Spinal cord (tissue), 9 donors: ENCODE measurements at regions not wholly inside any gene's neighbourhood (a gene's known extent, or its start where the extent isn't known, plus 50 kb on each side); places are given as distances from the start of the nearest gene placed in this dataset.

ENCODE experiments used
- DNase-seq, 6 donors: peaks; one replicate each; pipeline versions ENCODE4 v3.0.0 to v3.0.0-alpha.2; 2013 to 2015; ENCODE audit warnings: low spot score in 6 of 6, low read depth in 4 of 6
- H3K27ac ChIP-seq: one replicate; pipeline ENCODE4 v1.5.1; 2013; ENCODE audit warnings: low read depth, low read length, control low read depth
- H3K27me3 ChIP-seq: one replicate; pipeline ENCODE4 v1.6.1; 2013; ENCODE audit warnings: low read length; ENCODE audit not compliant: control insufficient read depth, insufficient read depth
- H3K36me3 ChIP-seq: one replicate; pipeline ENCODE4 v1.6.1; 2013; ENCODE audit warnings: low read length; ENCODE audit not compliant: control insufficient read depth, insufficient read depth
- H3K4me1 ChIP-seq: one replicate; pipeline ENCODE4 v1.6.1; 2013; ENCODE audit warnings: low read length; ENCODE audit not compliant: control insufficient read depth, insufficient read depth
- H3K4me3 ChIP-seq: one replicate; pipeline ENCODE4 v1.5.1; 2013; ENCODE audit warnings: low read depth, low read length, control low read depth
- H3K9me3 ChIP-seq: one replicate; pipeline ENCODE4 v1.6.1; 2013; ENCODE audit warnings: low read length; ENCODE audit not compliant: control insufficient read depth, insufficient read depth
- WGBS: methylation state at CpG from one replicate; pipeline ENCODE4 v1.1.5; 2013; ENCODE audit warnings: missing lambda C conversion rate; ENCODE audit not compliant: insufficient coverage; 5-methylcytosine and 5-hydroxymethylcytosine counted together
- donor health status: healthy.

DNA sequence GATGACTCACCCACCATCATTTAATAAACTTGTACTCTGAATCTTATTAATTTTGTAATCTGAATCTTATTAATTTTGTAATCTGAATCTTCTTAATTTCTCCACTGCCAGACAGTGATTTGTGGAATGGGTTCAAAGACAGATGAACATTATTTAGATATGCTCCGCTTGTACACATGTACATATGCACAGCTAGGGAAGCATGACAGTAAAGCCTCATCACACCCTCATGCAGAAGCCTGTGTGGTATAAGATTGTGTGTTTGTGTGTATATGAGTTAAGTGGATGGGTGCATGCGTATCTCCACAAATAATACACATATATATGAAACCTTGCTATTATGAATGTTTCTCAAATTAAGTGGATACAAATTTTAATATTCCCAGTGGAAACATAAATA lies 318.5 kb upstream of the SFRP2 start:
- no peaks in the 10 kb centered on the region for H3K4me1 ChIP-seq
- no CpG with 5 or more reads among the region's 2 CpGs for WGBS
- H3K27me3 ChIP-seq, result no peaks in the 10 kb centered on the region
- no peaks in the 10 kb centered on the region for H3K9me3 ChIP-seq
- H3K36me3 ChIP-seq, result no peaks in the 10 kb centered on the region
- H3K4me3 ChIP-seq, result no peak overlapping the region
- no peak overlapping the region for H3K27ac ChIP-seq
- DNase-seq, result no peak

- Histone ChIP-seq H3K27me3 (no peaks in the 10 kb centered on the region), H3K27ac (no peak overlapping the region), H3K4me1 (no peaks in the 10 kb centered on the region), H3K9me3 (no peaks in the 10 kb centered on the region), H3K4me3 (no peak overlapping the region), H3K36me3 (no peaks in the 10 kb centered on the region)
- DNase-seq, result peak in 1 of 6 donors; percentile 66
- 60% methylated on average over 1 of the region's 2 CpGs for WGBS
Observed at GRCh38 chr4:154088741-154089140, 299.9 kb upstream of the SFRP2 start.

DNA sequence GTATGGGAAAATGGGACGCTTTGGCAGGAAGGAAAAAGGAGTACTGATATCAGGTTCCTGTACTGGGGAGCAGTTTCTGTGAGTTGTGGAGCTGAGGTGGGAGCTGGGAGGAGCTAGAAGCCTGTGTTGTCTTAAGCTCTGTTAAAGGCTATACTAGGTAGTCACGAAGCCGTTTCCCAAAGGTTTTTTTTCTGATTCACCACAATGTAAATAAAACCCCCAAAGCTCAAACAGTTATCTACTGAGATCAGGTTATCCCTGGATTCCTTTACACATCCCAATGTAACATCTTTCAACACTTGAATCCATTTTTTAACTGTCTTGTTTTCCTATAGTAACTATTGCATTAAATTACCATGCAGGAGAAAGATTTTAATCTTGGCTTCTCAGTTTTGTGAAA lies 297.4 kb upstream of the SFRP2 start:
- no peaks in the 10 kb centered on the region for H3K4me1 ChIP-seq
- H3K9me3 ChIP-seq, result no peaks in the 10 kb centered on the region
- no peak overlapping the region for H3K27ac ChIP-seq
- H3K36me3 ChIP-seq, result no peaks in the 10 kb centered on the region
- no peak for DNase-seq
- 100% methylated on average over 1 of the region's 3 CpGs for WGBS
- H3K4me3 ChIP-seq, result no peak overlapping the region
- no peaks in the 10 kb centered on the region for H3K27me3 ChIP-seq

DNA sequence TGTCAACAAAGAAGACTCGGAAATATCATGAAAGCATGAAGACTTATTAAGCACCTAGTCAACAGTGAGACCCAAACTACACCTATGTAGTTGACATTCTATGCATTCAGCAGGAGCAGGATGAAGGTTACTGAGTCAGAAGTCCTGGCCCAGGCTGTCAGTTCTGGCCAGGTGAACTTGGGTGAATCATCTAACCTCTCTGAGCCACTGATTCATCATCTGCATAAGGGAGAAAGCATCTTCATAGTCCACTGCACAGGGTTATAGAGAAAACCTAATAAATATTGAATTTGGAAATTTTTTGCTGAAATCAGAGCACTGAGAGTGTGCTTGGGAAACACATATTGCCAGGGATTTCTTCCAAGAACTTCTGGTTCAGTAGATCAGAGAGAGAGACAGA lies 296.0 kb upstream of the SFRP2 start:
- Histone ChIP-seq H3K4me1 (no peaks in the 10 kb centered on the region), H3K27ac (no peak overlapping the region), H3K4me3 (no peak overlapping the region), H3K36me3 (no peaks in the 10 kb centered on the region), H3K27me3 (no peaks in the 10 kb centered on the region), H3K9me3 (no peaks in the 10 kb centered on the region)
- DNase-seq, result no peak
- WGBS, result no CpG with 5 or more reads among the region's 1 CpG

DNA sequence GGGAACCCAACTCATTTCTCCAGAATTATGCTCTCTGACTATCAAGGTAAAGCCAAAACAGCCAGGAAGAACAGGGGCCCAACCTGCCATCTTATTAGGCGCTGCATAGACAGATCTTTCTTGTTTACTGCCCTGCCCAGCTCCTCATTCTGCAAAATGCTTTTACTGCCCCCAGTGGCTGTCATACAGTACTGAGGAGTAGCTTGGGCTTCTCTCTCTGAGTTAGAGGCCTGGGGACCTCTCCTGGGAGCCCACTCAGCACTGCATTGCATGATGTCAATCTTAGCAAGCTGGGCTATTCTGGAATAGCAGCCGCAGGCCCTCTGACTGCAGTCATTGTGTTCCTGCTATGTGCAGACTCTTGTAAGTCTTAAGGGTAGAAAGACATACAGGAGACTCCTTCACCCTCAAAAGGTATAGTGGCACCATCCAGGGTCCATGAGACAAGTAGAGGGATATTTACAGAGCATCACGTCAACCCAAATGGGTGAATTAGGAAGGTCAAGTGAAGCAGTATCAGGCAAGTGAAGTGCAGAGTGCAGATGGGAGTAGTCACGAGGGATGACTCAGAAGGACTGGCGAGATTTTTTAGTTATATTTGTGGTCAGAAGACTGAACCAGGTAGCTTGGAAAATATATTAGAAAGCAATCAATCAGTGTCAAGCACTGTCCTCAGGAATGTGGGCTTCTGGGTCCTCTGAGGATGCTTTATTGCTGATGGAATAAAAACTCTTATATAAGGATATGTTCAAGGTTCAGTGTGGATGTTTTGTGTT lies 294.1 kb upstream of the SFRP2 start:
- DNase-seq, result peak in 1 of 6 donors; percentile 37
- Histone ChIP-seq H3K27me3 (no peaks in the 10 kb centered on the region), H3K4me1 (no peaks in the 10 kb centered on the region), H3K4me3 (no peak overlapping the region), H3K36me3 (no peaks in the 10 kb centered on the region), H3K9me3 (no peaks in the 10 kb centered on the region), H3K27ac (no peak overlapping the region)
- 85% methylated on average over 5 of the region's 5 CpGs for WGBS

DNA sequence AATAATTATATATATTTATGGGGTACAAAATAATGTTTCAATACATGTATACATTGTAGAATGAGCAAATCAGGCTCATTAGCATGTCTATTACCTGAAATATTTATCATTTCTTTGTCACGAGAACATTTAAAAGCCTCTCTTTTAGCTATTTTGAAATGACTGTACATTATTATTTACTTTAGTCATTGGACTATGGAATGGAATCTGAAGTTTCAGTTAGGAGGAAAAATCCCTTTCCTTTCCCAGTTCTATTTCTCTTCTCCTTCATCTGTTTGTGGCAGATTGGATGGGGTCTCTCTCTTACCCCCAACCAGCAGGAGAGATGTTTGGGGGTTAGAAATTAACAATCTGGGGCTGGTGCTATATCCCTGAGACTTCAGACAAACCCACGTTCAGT lies 292.5 kb upstream of the SFRP2 start:
- no peaks in the 10 kb centered on the region for H3K36me3 ChIP-seq
- no peaks in the 10 kb centered on the region for H3K27me3 ChIP-seq
- H3K4me3 ChIP-seq, result no peak overlapping the region
- no peaks in the 10 kb centered on the region for H3K9me3 ChIP-seq
- no peak overlapping the region for H3K27ac ChIP-seq
- H3K4me1 ChIP-seq, result no peaks in the 10 kb centered on the region
- WGBS, result no CpG with 5 or more reads among the region's 2 CpGs
- DNase-seq, result no peak

DNA sequence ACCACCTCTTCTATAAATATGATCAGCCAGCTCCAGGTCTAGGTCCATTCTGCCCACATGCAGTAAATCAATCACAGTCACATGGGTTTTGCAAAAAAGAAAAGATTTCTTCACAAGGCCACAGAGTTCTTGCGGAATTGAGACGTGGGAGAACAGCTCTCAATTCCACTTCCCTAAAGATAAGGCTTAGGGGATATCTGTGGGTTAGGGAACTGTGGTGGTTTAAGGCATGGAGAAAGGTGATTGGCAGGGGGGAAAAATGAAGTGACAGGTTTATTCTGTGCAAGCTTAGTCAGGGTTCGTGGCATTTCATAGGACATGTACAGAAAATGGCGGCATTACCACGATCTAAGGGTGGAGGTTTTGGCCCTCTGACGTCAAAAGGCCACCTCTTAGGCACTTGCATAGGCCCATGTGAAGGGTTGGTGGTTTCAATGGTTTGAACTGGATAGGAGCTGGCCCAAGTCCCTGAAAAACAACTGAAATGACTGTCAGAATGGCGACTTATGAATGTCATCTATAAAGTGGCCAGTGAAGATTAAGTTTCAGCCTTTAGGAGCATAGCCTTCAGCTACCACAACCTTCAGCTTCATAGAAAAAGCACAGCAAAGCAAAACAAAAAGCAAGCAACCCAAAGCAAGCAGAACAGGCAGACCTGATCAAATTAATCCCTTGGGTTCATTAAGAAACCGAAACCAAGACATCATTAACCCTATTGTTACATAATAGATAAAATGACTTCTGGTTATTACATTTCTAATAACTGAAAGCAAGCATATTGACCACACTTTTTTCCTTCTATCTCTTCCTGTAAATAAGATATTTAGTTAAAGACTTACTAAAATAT lies 289.8 kb upstream of the SFRP2 start:
- Histone ChIP-seq H3K27me3 (no peaks in the 10 kb centered on the region), H3K4me3 (no peak overlapping the region), H3K4me1 (no peaks in the 10 kb centered on the region), H3K27ac (no peak overlapping the region), H3K36me3 (no peaks in the 10 kb centered on the region), H3K9me3 (no peaks in the 10 kb centered on the region)
- no peak for DNase-seq
- WGBS, result 86% methylated on average over 6 of the region's 8 CpGs

GRCh38 chr4:154076921-154077320 lies 288.0 kb upstream of the SFRP2 start:
- Histone ChIP-seq H3K9me3 (peaks cover 1% of the 10 kb centered on the region), H3K36me3 (no peaks in the 10 kb centered on the region), H3K4me3 (no peak overlapping the region), H3K27ac (no peak overlapping the region), H3K27me3 (no peaks in the 10 kb centered on the region), H3K4me1 (no peaks in the 10 kb centered on the region)
- WGBS, result 86% methylated on average over 1 of the region's 4 CpGs
- no peak for DNase-seq

- H3K4me1 ChIP-seq, result no peaks in the 10 kb centered on the region
- DNase-seq, result no peak
- H3K36me3 ChIP-seq, result no peaks in the 10 kb centered on the region
- WGBS, result 100% methylated on average over 1 of the region's 4 CpGs
- H3K4me3 ChIP-seq, result no peak overlapping the region
- H3K27me3 ChIP-seq, result no peaks in the 10 kb centered on the region
- H3K27ac ChIP-seq, result no peak overlapping the region
- peaks cover 1% of the 10 kb centered on the region for H3K9me3 ChIP-seq
Observed at GRCh38 chr4:154073107-154073822, 284.4 kb upstream of the SFRP2 start.
